ENCODE measurements at regions not wholly inside any gene's neighbourhood (a gene's known extent, or its start where the extent isn't known, plus 50 kb on each side); places are given as distances from the start of the nearest gene placed in this dataset.

DNA sequence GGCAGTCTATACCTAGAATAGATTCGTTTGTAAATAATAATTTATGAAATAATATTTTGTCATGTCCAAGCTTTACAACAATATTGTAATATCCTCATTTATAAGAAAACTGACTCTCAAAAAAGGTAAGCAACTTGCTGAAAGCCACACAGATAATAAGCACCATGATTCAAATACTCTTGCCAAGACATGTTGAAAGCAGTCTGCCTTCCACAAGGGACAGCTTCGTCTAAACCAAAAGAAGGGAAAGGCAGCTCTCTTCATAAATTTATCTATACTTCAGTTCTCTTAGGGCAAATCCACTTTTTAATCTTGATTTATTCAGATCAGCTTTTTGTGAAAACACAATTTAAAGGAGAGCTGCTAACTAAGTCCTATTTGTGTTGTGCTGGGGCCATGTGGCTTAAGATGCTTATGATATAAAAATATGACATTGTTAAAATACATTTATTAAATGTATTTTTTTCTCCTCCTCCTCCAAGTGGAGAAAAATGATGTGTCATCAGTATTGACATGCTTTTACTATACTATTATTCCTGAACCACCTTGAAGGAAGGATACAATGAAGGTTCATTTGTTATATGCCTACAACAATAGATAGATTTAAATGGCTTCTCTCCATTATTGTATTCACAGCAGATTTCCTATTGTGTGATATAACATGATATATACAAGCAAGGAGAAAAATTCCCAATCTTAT lies 737.0 kb downstream of the HDGFL1 start:
- Histone ChIP-seq H3K36me3 (ENCODE audit: control insufficient read depth in 2 of 2, insufficient read depth in 1 of 2, low read length in 2 of 2) (no peaks in the 10 kb centered on the region), H3K4me3 (ENCODE audit: low read depth, low read length) (no peak overlapping the region), H3K9me3 (ENCODE audit: control insufficient read depth, insufficient read depth, low read depth, low read length) (no peaks in the 10 kb centered on the region), H3K27ac (ENCODE audit: extremely low read depth, low read depth, low read length) (no peak overlapping the region), H3K4me1 (ENCODE audit: control insufficient read depth, insufficient read depth, low read length) (no peaks in the 10 kb centered on the region)
- CTCF ChIA-PET: no interaction called here
- POLR2A ChIA-PET: no interaction called here
- TF ChIP-seq ZNF548 (tag by site-specific recombination; IDR thresholded peaks at IDR 0.05) (no peak), ZNF561 (tag by site-specific recombination; IDR thresholded peaks at IDR 0.05; ENCODE audit: borderline replicate concordance) (no peak), OSR2 (tag by site-specific recombination; IDR thresholded peaks at IDR 0.05) (no peak), MYNN (tag by site-specific recombination; IDR thresholded peaks at IDR 0.05; ENCODE audit: borderline replicate concordance) (no peak), KLF16 (tag by site-specific recombination; IDR thresholded peaks at IDR 0.05) (no peak), ZNF223 (tag by site-specific recombination; IDR thresholded peaks at IDR 0.05) (no peak), IKZF3 (tag by site-specific recombination; IDR thresholded peaks at IDR 0.05) (no peak), ZNF501 (tag by site-specific recombination; IDR thresholded peaks at IDR 0.05) (no peak), ZNF121 (tag by site-specific recombination; IDR thresholded peaks at IDR 0.05) (no peak)
- TF ChIP-seq, protein P1, sequence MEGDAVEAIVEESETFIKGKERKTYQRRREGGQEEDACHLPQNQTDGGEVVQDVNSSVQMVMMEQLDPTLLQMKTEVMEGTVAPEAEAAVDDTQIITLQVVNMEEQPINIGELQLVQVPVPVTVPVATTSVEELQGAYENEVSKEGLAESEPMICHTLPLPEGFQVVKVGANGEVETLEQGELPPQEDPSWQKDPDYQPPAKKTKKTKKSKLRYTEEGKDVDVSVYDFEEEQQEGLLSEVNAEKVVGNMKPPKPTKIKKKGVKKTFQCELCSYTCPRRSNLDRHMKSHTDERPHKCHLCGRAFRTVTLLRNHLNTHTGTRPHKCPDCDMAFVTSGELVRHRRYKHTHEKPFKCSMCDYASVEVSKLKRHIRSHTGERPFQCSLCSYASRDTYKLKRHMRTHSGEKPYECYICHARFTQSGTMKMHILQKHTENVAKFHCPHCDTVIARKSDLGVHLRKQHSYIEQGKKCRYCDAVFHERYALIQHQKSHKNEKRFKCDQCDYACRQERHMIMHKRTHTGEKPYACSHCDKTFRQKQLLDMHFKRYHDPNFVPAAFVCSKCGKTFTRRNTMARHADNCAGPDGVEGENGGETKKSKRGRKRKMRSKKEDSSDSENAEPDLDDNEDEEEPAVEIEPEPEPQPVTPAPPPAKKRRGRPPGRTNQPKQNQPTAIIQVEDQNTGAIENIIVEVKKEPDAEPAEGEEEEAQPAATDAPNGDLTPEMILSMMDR (tag by site-specific recombination; IDR thresholded peaks at IDR 0.05): no peak

DNA sequence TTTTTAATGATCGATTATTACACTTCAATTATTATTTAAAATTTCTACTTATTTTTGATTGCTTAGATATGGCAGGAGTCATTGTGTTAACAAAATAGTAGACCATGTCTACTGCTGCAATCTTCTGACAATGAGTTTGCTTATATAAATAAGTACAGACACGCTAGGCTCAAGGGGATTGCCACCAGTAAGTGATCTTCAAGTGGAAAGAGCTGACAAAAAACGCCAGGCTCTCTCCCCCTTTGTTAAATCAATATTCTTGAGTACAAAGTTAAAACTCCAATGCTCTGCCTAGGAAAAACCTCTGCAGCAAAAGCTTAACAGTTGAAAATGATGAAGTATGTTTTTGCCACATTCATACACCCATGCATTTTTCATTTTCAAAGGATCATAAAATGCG lies 738.1 kb downstream of the HDGFL1 start:
- H3K9me3 ChIP-seq (ENCODE audit: control insufficient read depth, insufficient read depth, low read depth, low read length): no peaks in the 10 kb centered on the region
- H3K27ac ChIP-seq (ENCODE audit: extremely low read depth, low read depth, low read length): no peak overlapping the region
- TF ChIP-seq TCF7L2 (IDR thresholded peaks at IDR 0.05; ENCODE audit: borderline replicate concordance, low read depth, low read length): no peak
- ChIA-PET CTCF (no interaction called here), POLR2A (no interaction called here)
- H3K36me3 ChIP-seq (ENCODE audit: control insufficient read depth in 2 of 2, insufficient read depth in 1 of 2, low read length in 2 of 2): no peaks in the 10 kb centered on the region
- H3K4me3 ChIP-seq (ENCODE audit: low read depth, low read length): no peak overlapping the region
- H3K4me1 ChIP-seq (ENCODE audit: control insufficient read depth, insufficient read depth, low read length): no peaks in the 10 kb centered on the region

GRCh38 chr6:23308166-23308565 lies 738.8 kb downstream of the HDGFL1 start:
- H3K4me3 ChIP-seq (ENCODE audit: low read depth, low read length): no peak overlapping the region
- no peaks in the 10 kb centered on the region for H3K36me3 ChIP-seq (ENCODE audit: control insufficient read depth in 2 of 2, insufficient read depth in 1 of 2, low read length in 2 of 2)
- ChIA-PET POLR2A (no interaction called here), CTCF (no interaction called here)
- no peaks in the 10 kb centered on the region for H3K4me1 ChIP-seq (ENCODE audit: control insufficient read depth, insufficient read depth, low read length)
- H3K9me3 ChIP-seq (ENCODE audit: control insufficient read depth, insufficient read depth, low read depth, low read length): no peaks in the 10 kb centered on the region
- TF ChIP-seq ZNF76 (tag by site-specific recombination; IDR thresholded peaks at IDR 0.05; ENCODE audit: borderline replicate concordance, low read depth) (no peak), SP2 (tag by site-specific recombination; IDR thresholded peaks at IDR 0.05) (no peak), EGR2 (tag by site-specific recombination; IDR thresholded peaks at IDR 0.05; ENCODE audit: low read depth) (no peak), ZBTB26 (tag by site-specific recombination; optimal IDR thresholded peaks at IDR 0.05) (no peak), HOXC10 (CRISPR knock-in tag; IDR thresholded peaks at IDR 0.05) (no peak), ZNF248 (tag by site-specific recombination; IDR thresholded peaks at IDR 0.05) (no peak), PRDM10 (tag by site-specific recombination; IDR thresholded peaks at IDR 0.05) (no peak), RBAK (tag by site-specific recombination; IDR thresholded peaks at IDR 0.05) (no peak), KLF16 (tag by site-specific recombination; IDR thresholded peaks at IDR 0.05) (no peak), ZFP37 (tag by site-specific recombination; IDR thresholded peaks at IDR 0.05) (no peak)
- no peak overlapping the region for H3K27ac ChIP-seq (ENCODE audit: extremely low read depth, low read depth, low read length)
